ENCODE measurements at regions not wholly inside any gene's neighbourhood (a gene's known extent, or its start where the extent isn't known, plus 50 kb on each side); places are given as distances from the start of the nearest gene placed in this dataset.

- Histone ChIP-seq H3K4me3 (ENCODE audit: severe bottlenecking) (no peak overlapping the region), H3K27me3 (ENCODE audit: insufficient read depth, poor library complexity, severe bottlenecking) (no peaks in the 10 kb centered on the region), H3K4me1 (ENCODE audit: insufficient read depth, poor library complexity, severe bottlenecking) (no peaks in the 10 kb centered on the region), H3K36me3 (ENCODE audit: low read depth) (no peaks in the 10 kb centered on the region), H3K27ac (ENCODE audit: poor library complexity, severe bottlenecking) (no peak overlapping the region), H3K9me3 (ENCODE audit: severe bottlenecking) (no peaks in the 10 kb centered on the region)
- no peak for TF ChIP-seq CTCF (IDR thresholded peaks at IDR 0.05; ENCODE audit: poor library complexity, severe bottlenecking)
- no peak for ATAC-seq (ENCODE audit: low read depth)
- DNase-seq (ENCODE audit: low spot score), result no peak
Observed at GRCh38 chr11:101812546-101812945, 102.3 kb upstream of the CEP126 start.

- Histone ChIP-seq H3K4me3 (ENCODE audit: severe bottlenecking) (no peak overlapping the region), H3K27me3 (ENCODE audit: insufficient read depth, poor library complexity, severe bottlenecking) (no peaks in the 10 kb centered on the region), H3K36me3 (ENCODE audit: low read depth) (no peaks in the 10 kb centered on the region), H3K4me1 (ENCODE audit: insufficient read depth, poor library complexity, severe bottlenecking) (no peaks in the 10 kb centered on the region), H3K9me3 (ENCODE audit: severe bottlenecking) (no peaks in the 10 kb centered on the region), H3K27ac (ENCODE audit: poor library complexity, severe bottlenecking) (no peak overlapping the region)
- no peak for TF ChIP-seq CTCF (IDR thresholded peaks at IDR 0.05; ENCODE audit: poor library complexity, severe bottlenecking)
- DNase-seq (ENCODE audit: low spot score) (no peak), ATAC-seq (ENCODE audit: low read depth) (no peak)
Observed at GRCh38 chr11:101810546-101810945, 104.3 kb upstream of the CEP126 start.

- Histone ChIP-seq H3K27me3 (ENCODE audit: insufficient read depth, poor library complexity, severe bottlenecking) (no peaks in the 10 kb centered on the region), H3K27ac (ENCODE audit: poor library complexity, severe bottlenecking) (no peak overlapping the region), H3K36me3 (ENCODE audit: low read depth) (no peaks in the 10 kb centered on the region), H3K4me1 (ENCODE audit: insufficient read depth, poor library complexity, severe bottlenecking) (no peaks in the 10 kb centered on the region), H3K4me3 (ENCODE audit: severe bottlenecking) (no peak overlapping the region), H3K9me3 (ENCODE audit: severe bottlenecking) (no peaks in the 10 kb centered on the region)
- no peak for TF ChIP-seq CTCF (IDR thresholded peaks at IDR 0.05; ENCODE audit: poor library complexity, severe bottlenecking)
- ATAC-seq (ENCODE audit: low read depth) (no peak), DNase-seq (ENCODE audit: low spot score) (no peak)
Observed at GRCh38 chr11:101807531-101807930, 107.3 kb upstream of the CEP126 start.

- Histone ChIP-seq H3K9me3 (ENCODE audit: severe bottlenecking) (no peaks in the 10 kb centered on the region), H3K36me3 (ENCODE audit: low read depth) (no peaks in the 10 kb centered on the region), H3K27ac (ENCODE audit: poor library complexity, severe bottlenecking) (no peak overlapping the region), H3K4me1 (ENCODE audit: insufficient read depth, poor library complexity, severe bottlenecking) (no peaks in the 10 kb centered on the region), H3K4me3 (ENCODE audit: severe bottlenecking) (no peak overlapping the region), H3K27me3 (ENCODE audit: insufficient read depth, poor library complexity, severe bottlenecking) (no peaks in the 10 kb centered on the region)
- DNase-seq (ENCODE audit: low spot score) (no peak), ATAC-seq (ENCODE audit: low read depth) (no peak)
- TF ChIP-seq CTCF (IDR thresholded peaks at IDR 0.05; ENCODE audit: poor library complexity, severe bottlenecking), result no peak
Observed at GRCh38 chr11:101803651-101804050, 111.2 kb upstream of the CEP126 start.

GRCh38 chr11:101797335-101797734 is 117.5 kb upstream of the CEP126 start:
- Histone ChIP-seq H3K27ac (ENCODE audit: poor library complexity, severe bottlenecking) (no peak overlapping the region), H3K9me3 (ENCODE audit: severe bottlenecking) (no peaks in the 10 kb centered on the region), H3K4me3 (ENCODE audit: severe bottlenecking) (no peak overlapping the region), H3K4me1 (ENCODE audit: insufficient read depth, poor library complexity, severe bottlenecking) (no peaks in the 10 kb centered on the region), H3K36me3 (ENCODE audit: low read depth) (no peaks in the 10 kb centered on the region), H3K27me3 (ENCODE audit: insufficient read depth, poor library complexity, severe bottlenecking) (no peaks in the 10 kb centered on the region)
- ATAC-seq (ENCODE audit: low read depth) (no peak), DNase-seq (ENCODE audit: low spot score) (no peak)
- no peak for TF ChIP-seq CTCF (IDR thresholded peaks at IDR 0.05; ENCODE audit: poor library complexity, severe bottlenecking)
